ENCODE measurements at regions not wholly inside any gene's neighbourhood (a gene's known extent, or its start where the extent isn't known, plus 50 kb on each side); places are given as distances from the start of the nearest gene placed in this dataset.
"Not testable (repeated sequence)": the region's sequence is repeated elsewhere in the genome, so short reads cannot be mapped to it uniquely, and the experiment has no call there.

DNA sequence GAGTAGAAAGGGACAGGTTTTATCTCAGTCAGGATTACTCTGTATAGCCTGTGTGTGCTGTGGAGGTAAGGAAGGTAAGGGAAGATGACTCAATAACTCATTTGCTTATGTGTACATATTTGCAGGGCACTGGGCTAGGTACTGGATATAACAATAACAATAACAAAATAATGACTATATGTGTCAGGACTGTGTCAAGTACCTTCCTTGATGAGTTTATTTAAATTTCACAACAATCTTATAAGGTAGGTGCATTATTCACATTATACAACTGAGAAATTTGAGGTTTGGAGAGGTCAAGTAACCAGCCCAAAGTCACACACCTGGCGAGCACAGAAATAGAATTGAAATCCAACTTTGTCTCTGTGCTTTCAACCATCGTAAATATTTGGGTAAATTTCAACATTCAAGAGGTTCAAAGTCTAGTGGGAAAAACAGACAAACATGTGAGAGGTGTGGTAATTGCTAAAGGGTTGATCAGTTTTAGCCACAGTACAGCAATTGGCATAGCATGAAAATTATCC, 131.8 kb downstream of the APIP start:
- H3K9me3 ChIP-seq (ENCODE audit: low read length) = no peaks in the 10 kb centered on the region
- H4K20me1 ChIP-seq (ENCODE audit: insufficient read depth, low read depth, low read length) = no peaks in the 10 kb centered on the region
- no peaks in the 10 kb centered on the region for H3K9me2 ChIP-seq (replicated peaks; ENCODE audit: insufficient read depth, low read length)
- H2AFZ ChIP-seq (ENCODE audit: low read length) = no peak overlapping the region
- H3K4me1 ChIP-seq (ENCODE audit: low read length) = no peaks in the 10 kb centered on the region
- H3K27me3 ChIP-seq (ENCODE audit: low read length) = no peaks in the 10 kb centered on the region; the same call in 1 of the 2 replicates
- H3K4me2 ChIP-seq (ENCODE audit: low read depth, low read length, poor library complexity, severe bottlenecking) = no peak overlapping the region
- H3K36me3 ChIP-seq (ENCODE audit: insufficient read depth, low read length) = no peaks in the 10 kb centered on the region
- no peak overlapping the region for H3K27ac ChIP-seq (ENCODE audit: low read length)
- no peak for DNase-seq
- no peaks in the 10 kb centered on the region for H3K79me2 ChIP-seq (ENCODE audit: low read length)
- no peak overlapping the region for H3K4me3 ChIP-seq (ENCODE audit: low read length)
- H3K9ac ChIP-seq (ENCODE audit: low read length) = no peak overlapping the region

DNA sequence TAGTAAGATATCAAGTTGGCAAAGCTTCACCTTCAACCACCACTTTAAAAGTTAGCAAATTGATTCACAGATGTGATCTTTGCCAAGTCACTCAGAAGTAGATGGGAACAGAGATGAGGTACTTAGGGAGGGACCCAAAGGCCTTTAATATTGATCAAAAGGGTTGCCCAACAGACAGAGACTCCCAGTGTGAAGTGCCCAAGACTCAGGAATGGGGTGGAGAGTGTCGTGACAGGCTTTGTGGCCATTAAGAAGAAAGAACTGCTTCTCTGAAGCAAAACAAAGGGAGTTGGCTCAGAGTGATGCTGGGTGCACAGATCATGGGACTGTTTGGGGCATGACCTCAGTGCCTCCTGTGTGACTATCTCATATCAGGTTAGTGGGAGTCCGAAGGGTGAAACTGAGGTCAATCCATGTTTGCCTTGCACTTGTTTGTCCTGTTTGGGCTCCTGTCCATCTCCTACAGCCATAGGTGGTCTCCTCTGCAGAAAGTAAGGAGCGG, 132.3 kb downstream of the APIP start:
- Histone ChIP-seq H2AFZ (ENCODE audit: low read length) (no peak overlapping the region), H3K4me1 (ENCODE audit: low read length) (no peaks in the 10 kb centered on the region), H4K20me1 (ENCODE audit: insufficient read depth, low read depth, low read length) (no peaks in the 10 kb centered on the region), H3K9me3 (ENCODE audit: low read length) (no peaks in the 10 kb centered on the region), H3K27ac (ENCODE audit: low read length) (no peak overlapping the region), H3K4me2 (ENCODE audit: low read depth, low read length, poor library complexity, severe bottlenecking) (no peak overlapping the region), H3K9ac (ENCODE audit: low read length) (no peak overlapping the region), H3K79me2 (ENCODE audit: low read length) (no peaks in the 10 kb centered on the region), H3K4me3 (ENCODE audit: low read length) (no peak overlapping the region), H3K36me3 (ENCODE audit: insufficient read depth, low read length) (no peaks in the 10 kb centered on the region), H3K9me2 (replicated peaks; ENCODE audit: insufficient read depth, low read length) (no peaks in the 10 kb centered on the region), H3K27me3 (ENCODE audit: low read length) (no peaks in the 10 kb centered on the region; the same call in 1 of the 2 replicates)
- DNase-seq = no peak

DNA sequence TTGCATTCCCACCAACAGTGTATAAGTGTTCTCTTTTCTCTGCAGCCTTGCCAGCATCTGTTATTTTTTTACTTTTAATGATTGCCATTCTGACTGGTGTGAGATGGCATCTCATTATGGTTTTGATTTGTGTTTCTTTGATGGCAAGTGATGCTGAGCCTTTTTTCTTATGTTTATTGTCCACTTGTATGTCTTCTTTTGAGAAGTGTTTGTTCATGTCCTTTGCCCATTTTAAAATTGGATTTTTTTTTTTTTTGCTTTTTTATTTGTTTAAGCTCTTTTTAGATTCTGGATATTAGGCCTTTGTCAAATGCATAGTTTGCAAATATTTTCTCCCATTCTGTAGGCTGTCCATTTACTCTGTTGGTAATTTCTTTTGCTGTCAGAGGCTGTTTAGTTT, 134.4 kb downstream of the APIP start:
- not testable (repeated sequence) for DNase-seq; H3K4me2 ChIP-seq (ENCODE audit: low read depth, low read length, poor library complexity, severe bottlenecking); H3K4me3 ChIP-seq (ENCODE audit: low read length); H2AFZ ChIP-seq (ENCODE audit: low read length); H3K9me2 ChIP-seq (replicated peaks; ENCODE audit: insufficient read depth, low read length); H3K27me3 ChIP-seq (ENCODE audit: low read length); H3K9me3 ChIP-seq (ENCODE audit: low read length); H4K20me1 ChIP-seq (ENCODE audit: insufficient read depth, low read depth, low read length); H3K79me2 ChIP-seq (ENCODE audit: low read length); H3K36me3 ChIP-seq (ENCODE audit: insufficient read depth, low read length); H3K4me1 ChIP-seq (ENCODE audit: low read length); H3K27ac ChIP-seq (ENCODE audit: low read length); H3K9ac ChIP-seq (ENCODE audit: low read length)

DNA sequence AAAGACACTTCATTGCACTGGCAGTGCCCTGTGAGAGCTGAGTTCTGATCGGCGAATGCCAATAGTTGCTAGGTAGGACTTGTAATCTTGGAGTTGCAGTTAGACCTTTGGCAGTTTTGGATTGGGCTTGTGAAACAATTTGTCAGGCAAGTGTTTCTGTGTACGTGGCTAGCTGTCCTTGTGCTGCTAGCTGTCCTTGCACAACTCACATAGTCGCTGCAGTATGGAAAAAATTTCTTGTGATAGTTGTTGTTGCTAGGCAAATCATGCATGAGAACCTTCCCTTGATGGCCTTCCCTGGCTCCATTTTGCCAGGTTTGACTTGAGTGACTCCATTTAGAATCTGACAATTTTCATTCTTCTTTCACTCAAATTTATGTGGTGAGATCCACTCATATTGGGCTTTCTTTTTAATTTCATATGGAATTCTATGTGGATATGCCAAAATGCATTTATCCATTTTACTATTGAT, 140.7 kb downstream of the APIP start:
- Histone ChIP-seq H3K36me3 (ENCODE audit: insufficient read depth, low read length) (no peaks in the 10 kb centered on the region), H3K9me2 (replicated peaks; ENCODE audit: insufficient read depth, low read length) (no peaks in the 10 kb centered on the region), H3K4me1 (ENCODE audit: low read length) (no peaks in the 10 kb centered on the region), H3K4me3 (ENCODE audit: low read length) (no peak overlapping the region), H2AFZ (ENCODE audit: low read length) (no peak overlapping the region), H4K20me1 (ENCODE audit: insufficient read depth, low read depth, low read length) (no peaks in the 10 kb centered on the region), H3K27ac (ENCODE audit: low read length) (no peak overlapping the region), H3K9me3 (ENCODE audit: low read length) (no peaks in the 10 kb centered on the region), H3K4me2 (ENCODE audit: low read depth, low read length, poor library complexity, severe bottlenecking) (no peak overlapping the region), H3K9ac (ENCODE audit: low read length) (no peak overlapping the region), H3K27me3 (ENCODE audit: low read length) (no peaks in the 10 kb centered on the region), H3K79me2 (ENCODE audit: low read length) (no peaks in the 10 kb centered on the region)
- DNase-seq = no peak

DNA sequence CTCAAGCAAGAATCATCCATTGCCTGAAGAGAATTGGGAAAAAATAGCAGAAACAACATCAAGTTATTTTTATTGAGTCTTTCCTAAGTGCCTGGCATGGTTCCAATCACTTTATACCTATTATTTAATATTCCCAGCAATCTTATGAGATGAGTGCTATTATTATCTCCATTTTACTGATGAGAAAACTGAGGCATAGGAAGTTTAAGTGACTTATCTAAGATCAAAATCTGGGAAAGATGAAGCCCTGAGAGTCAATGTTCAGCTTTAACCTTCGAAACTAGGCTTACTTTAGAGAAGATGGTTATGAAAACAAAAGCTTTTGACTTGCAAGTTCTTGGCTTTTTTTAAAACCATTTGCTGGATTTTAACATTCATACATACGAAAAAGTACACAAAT, 141.6 kb downstream of the APIP start:
- no peak overlapping the region for H3K27ac ChIP-seq (ENCODE audit: low read length)
- H3K4me3 ChIP-seq (ENCODE audit: low read length) = no peak overlapping the region
- no peak overlapping the region for H2AFZ ChIP-seq (ENCODE audit: low read length)
- DNase-seq = no peak
- H4K20me1 ChIP-seq (ENCODE audit: insufficient read depth, low read depth, low read length) = no peaks in the 10 kb centered on the region
- no peaks in the 10 kb centered on the region for H3K9me3 ChIP-seq (ENCODE audit: low read length)
- H3K36me3 ChIP-seq (ENCODE audit: insufficient read depth, low read length) = no peaks in the 10 kb centered on the region
- H3K9me2 ChIP-seq (replicated peaks; ENCODE audit: insufficient read depth, low read length) = no peaks in the 10 kb centered on the region
- no peak overlapping the region for H3K9ac ChIP-seq (ENCODE audit: low read length)
- H3K27me3 ChIP-seq (ENCODE audit: low read length) = no peaks in the 10 kb centered on the region
- no peak overlapping the region for H3K4me2 ChIP-seq (ENCODE audit: low read depth, low read length, poor library complexity, severe bottlenecking)
- H3K4me1 ChIP-seq (ENCODE audit: low read length) = no peaks in the 10 kb centered on the region
- H3K79me2 ChIP-seq (ENCODE audit: low read length) = no peaks in the 10 kb centered on the region

DNA sequence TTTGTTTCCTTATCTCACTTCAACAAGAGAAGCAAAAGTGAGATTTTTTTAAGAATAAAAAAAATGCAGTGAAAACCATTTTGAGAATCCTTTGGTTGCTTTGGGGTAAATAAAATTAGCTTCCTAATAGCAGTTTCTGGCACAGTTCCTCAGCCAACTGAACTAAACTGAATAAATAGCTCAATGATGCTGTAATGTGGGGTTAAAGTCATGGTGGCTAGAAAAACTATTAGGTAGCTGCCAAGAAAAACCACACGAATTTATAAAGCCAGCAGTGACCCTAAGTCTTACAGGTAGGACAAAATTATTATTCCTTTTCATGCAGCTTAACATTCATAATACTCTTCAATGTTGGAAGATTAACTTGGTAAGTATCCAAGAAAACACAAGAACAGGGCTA, 142.4 kb downstream of the APIP start:
- Histone ChIP-seq H3K4me2 (ENCODE audit: low read depth, low read length, poor library complexity, severe bottlenecking) (no peak overlapping the region), H2AFZ (ENCODE audit: low read length) (no peak overlapping the region), H3K36me3 (ENCODE audit: insufficient read depth, low read length) (no peaks in the 10 kb centered on the region), H3K4me1 (ENCODE audit: low read length) (no peaks in the 10 kb centered on the region), H3K9me3 (ENCODE audit: low read length) (no peaks in the 10 kb centered on the region), H3K9ac (ENCODE audit: low read length) (no peak overlapping the region), H3K79me2 (ENCODE audit: low read length) (no peaks in the 10 kb centered on the region), H3K27ac (ENCODE audit: low read length) (no peak overlapping the region), H4K20me1 (ENCODE audit: insufficient read depth, low read depth, low read length) (no peaks in the 10 kb centered on the region), H3K27me3 (ENCODE audit: low read length) (no peaks in the 10 kb centered on the region), H3K9me2 (replicated peaks; ENCODE audit: insufficient read depth, low read length) (no peaks in the 10 kb centered on the region), H3K4me3 (ENCODE audit: low read length) (no peak overlapping the region)
- DNase-seq = no peak

DNA sequence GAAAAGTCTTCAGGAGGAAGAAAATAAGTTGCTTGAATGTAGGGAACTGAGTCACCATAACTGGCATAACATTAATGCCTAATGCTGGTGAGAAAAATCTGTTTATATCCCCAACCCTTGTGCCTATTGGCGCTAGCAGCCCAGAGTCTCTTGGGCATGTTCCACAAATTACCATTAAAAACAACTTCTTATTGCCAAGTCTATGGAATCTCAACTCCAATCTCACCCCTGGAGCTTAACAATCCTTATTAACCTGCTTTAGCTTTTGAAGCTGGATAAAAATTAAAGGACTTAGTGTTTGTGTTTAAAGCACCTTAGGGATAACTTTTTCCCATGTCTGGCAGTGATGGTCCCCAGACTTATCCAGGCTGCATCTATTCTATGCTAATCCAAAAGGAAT, 143.0 kb downstream of the APIP start:
- Histone ChIP-seq H3K9me3 (ENCODE audit: low read length) (no peaks in the 10 kb centered on the region), H3K4me2 (ENCODE audit: low read depth, low read length, poor library complexity, severe bottlenecking) (no peak overlapping the region), H3K4me3 (ENCODE audit: low read length) (no peak overlapping the region), H2AFZ (ENCODE audit: low read length) (no peak overlapping the region), H4K20me1 (ENCODE audit: insufficient read depth, low read depth, low read length) (no peaks in the 10 kb centered on the region), H3K9ac (ENCODE audit: low read length) (no peak overlapping the region), H3K4me1 (ENCODE audit: low read length) (no peaks in the 10 kb centered on the region), H3K9me2 (replicated peaks; ENCODE audit: insufficient read depth, low read length) (no peaks in the 10 kb centered on the region), H3K79me2 (ENCODE audit: low read length) (no peaks in the 10 kb centered on the region), H3K36me3 (ENCODE audit: insufficient read depth, low read length) (no peaks in the 10 kb centered on the region), H3K27me3 (ENCODE audit: low read length) (no peaks in the 10 kb centered on the region), H3K27ac (ENCODE audit: low read length) (no peak overlapping the region)
- no peak for DNase-seq

DNA sequence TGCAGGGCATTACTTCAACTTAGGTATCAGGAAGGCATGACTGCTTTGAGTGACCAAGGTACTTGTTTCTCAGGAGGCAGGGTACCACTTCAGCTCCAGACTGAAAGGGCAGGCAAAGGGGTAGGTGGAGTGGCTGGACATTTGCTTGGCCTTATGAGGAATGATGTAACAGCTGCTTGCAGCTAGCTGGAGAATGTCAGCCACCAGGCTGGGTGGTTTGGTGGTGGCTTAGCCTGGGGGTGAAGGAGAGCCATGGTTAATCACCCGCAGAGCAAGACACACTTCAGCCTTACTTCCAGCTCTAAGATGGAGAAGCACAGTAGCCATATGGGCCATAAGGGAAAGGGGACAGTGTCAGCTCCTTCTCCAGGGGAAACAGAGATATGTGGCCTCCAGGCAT, 146.1 kb downstream of the APIP start:
- Histone ChIP-seq H3K4me1 (ENCODE audit: low read length) (no peaks in the 10 kb centered on the region), H3K9me3 (ENCODE audit: low read length) (no peaks in the 10 kb centered on the region), H3K9me2 (replicated peaks; ENCODE audit: insufficient read depth, low read length) (no peaks in the 10 kb centered on the region), H3K9ac (ENCODE audit: low read length) (no peak overlapping the region), H3K27ac (ENCODE audit: low read length) (no peak overlapping the region), H3K79me2 (ENCODE audit: low read length) (no peaks in the 10 kb centered on the region), H4K20me1 (ENCODE audit: insufficient read depth, low read depth, low read length) (no peaks in the 10 kb centered on the region), H3K27me3 (ENCODE audit: low read length) (no peaks in the 10 kb centered on the region), H3K4me3 (ENCODE audit: low read length) (no peak overlapping the region), H3K36me3 (ENCODE audit: insufficient read depth, low read length) (no peaks in the 10 kb centered on the region), H2AFZ (ENCODE audit: low read length) (no peak overlapping the region), H3K4me2 (ENCODE audit: low read depth, low read length, poor library complexity, severe bottlenecking) (no peak overlapping the region)
- DNase-seq = no peak

DNA sequence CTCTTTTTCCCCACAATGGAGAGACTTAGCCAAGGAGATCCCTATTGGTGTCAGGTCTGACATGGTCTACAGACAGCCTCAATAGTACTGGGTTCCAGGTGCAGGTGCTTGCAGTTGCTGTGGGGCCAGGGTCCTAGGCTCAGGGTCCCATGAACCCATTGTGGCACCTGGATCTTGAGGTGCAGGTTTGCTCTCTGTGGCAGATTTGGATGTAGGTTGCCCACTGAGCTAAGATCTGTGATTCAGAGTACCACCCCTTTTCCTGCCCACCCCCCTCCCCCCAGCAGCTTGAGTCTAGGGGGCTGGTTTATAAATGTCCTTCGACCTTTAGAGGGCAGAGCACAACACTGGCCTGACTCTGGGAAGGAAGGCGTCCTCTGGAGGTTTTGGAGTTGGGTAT, 147.0 kb downstream of the APIP start:
- H4K20me1 ChIP-seq (ENCODE audit: insufficient read depth, low read depth, low read length) = no peaks in the 10 kb centered on the region
- H3K36me3 ChIP-seq (ENCODE audit: insufficient read depth, low read length) = no peaks in the 10 kb centered on the region
- H3K27ac ChIP-seq (ENCODE audit: low read length) = no peak overlapping the region
- DNase-seq = no peak
- H3K4me2 ChIP-seq (ENCODE audit: low read depth, low read length, poor library complexity, severe bottlenecking) = no peak overlapping the region
- no peaks in the 10 kb centered on the region for H3K27me3 ChIP-seq (ENCODE audit: low read length)
- H3K9me2 ChIP-seq (replicated peaks; ENCODE audit: insufficient read depth, low read length) = no peaks in the 10 kb centered on the region
- H3K79me2 ChIP-seq (ENCODE audit: low read length) = no peaks in the 10 kb centered on the region
- H3K4me3 ChIP-seq (ENCODE audit: low read length) = no peak overlapping the region
- no peak overlapping the region for H2AFZ ChIP-seq (ENCODE audit: low read length)
- no peaks in the 10 kb centered on the region for H3K4me1 ChIP-seq (ENCODE audit: low read length)
- H3K9me3 ChIP-seq (ENCODE audit: low read length) = no peaks in the 10 kb centered on the region
- H3K9ac ChIP-seq (ENCODE audit: low read length) = no peak overlapping the region

Data from Karpas-422 (cell line).